NT2/D1 (cell line): ENCODE measurements at regions not wholly inside any gene's neighbourhood (a gene's known extent, or its start where the extent isn't known, plus 50 kb on each side); places are given as distances from the start of the nearest gene placed in this dataset.

ENCODE experiments used
- DNase-seq: peaks from one replicate; pipeline ENCODE4 v3.0.0-alpha.2; 2011; ENCODE audit warnings: low read depth, low spot score
- H3K27me3 ChIP-seq: 2 replicates; pipeline ENCODE4 v1.6.0; 2011; ENCODE audit warnings: mild to moderate bottlenecking; ENCODE audit not compliant: insufficient read length, insufficient read depth
- H3K36me3 ChIP-seq: 2 replicates; pipeline ENCODE4 v1.6.1; 2011; ENCODE audit warnings: mild to moderate bottlenecking, low read length, mixed read lengths; ENCODE audit not compliant: insufficient read depth, insufficient read length
- H3K4me1 ChIP-seq: 2 replicates; pipeline ENCODE4 v1.5.1; 2011; ENCODE audit not compliant: insufficient read depth, insufficient read length
- H3K4me3 ChIP-seq: 2 replicates; pipeline ENCODE4 v1.5.1; 2011; ENCODE audit warnings: low read depth; ENCODE audit not compliant: insufficient read length
- H3K9ac ChIP-seq: 2 replicates; pipeline ENCODE4 v1.6.0; 2011; ENCODE audit warnings: low read depth; ENCODE audit not compliant: insufficient read length
- H3K9me3 ChIP-seq: 2 replicates; pipeline ENCODE4 v1.5.1; 2011; ENCODE audit warnings: mild to moderate bottlenecking, low read length; ENCODE audit not compliant: insufficient read depth
- SUZ12 ChIP-seq: IDR thresholded peaks from 2 replicates; pipeline ENCODE4 v1.6.1; 2011; ENCODE audit not compliant: insufficient read length, insufficient read depth; ENCODE audit errors: extremely low read depth
- YY1 ChIP-seq: IDR thresholded peaks from 2 replicates; pipeline ENCODE4 v1.6.1; 2011; ENCODE audit not compliant: insufficient read length, insufficient read depth
- ZNF274 ChIP-seq: IDR thresholded peaks from 2 replicates; pipeline ENCODE4 v1.6.1; 2011; ENCODE audit warnings: mild to moderate bottlenecking, low read depth, low read length

GRCh38 chr6:137740091-137740755 is 126.8 kb upstream of the TNFAIP3 start:
- Histone ChIP-seq H3K9me3 (no peaks in the 10 kb centered on the region), H3K36me3 (no peaks in the 10 kb centered on the region), H3K9ac (no peak overlapping the region), H3K4me1 (no peaks in the 10 kb centered on the region), H3K27me3 (no peaks in the 10 kb centered on the region), H3K4me3 (no peak overlapping the region)
- TF ChIP-seq SUZ12, result no peak
- no peak for TF ChIP-seq YY1
- TF ChIP-seq ZNF274, result no peak
- DNase-seq, result no peak

GRCh38 chr6:137740967-137741761 is 125.9 kb upstream of the TNFAIP3 start:
- DNase-seq, result peak; percentile 6
- Histone ChIP-seq H3K9ac (no peak overlapping the region), H3K27me3 (no peaks in the 10 kb centered on the region), H3K9me3 (no peaks in the 10 kb centered on the region), H3K4me1 (no peaks in the 10 kb centered on the region), H3K36me3 (no peaks in the 10 kb centered on the region), H3K4me3 (no peak overlapping the region)
- TF ChIP-seq SUZ12 (no peak), YY1 (no peak), ZNF274 (no peak)

- Histone ChIP-seq H3K27me3 (no peaks in the 10 kb centered on the region), H3K9ac (no peak overlapping the region), H3K9me3 (no peaks in the 10 kb centered on the region), H3K36me3 (no peaks in the 10 kb centered on the region), H3K4me1 (no peaks in the 10 kb centered on the region), H3K4me3 (no peak overlapping the region)
- TF ChIP-seq SUZ12 (no peak), ZNF274 (no peak), YY1 (no peak)
- DNase-seq, result no peak
Observed at GRCh38 chr6:137743493-137743892, 123.6 kb upstream of the TNFAIP3 start.

- Histone ChIP-seq H3K9me3 (no peaks in the 10 kb centered on the region), H3K36me3 (no peaks in the 10 kb centered on the region), H3K4me1 (no peaks in the 10 kb centered on the region), H3K4me3 (no peak overlapping the region), H3K9ac (no peak overlapping the region), H3K27me3 (no peaks in the 10 kb centered on the region)
- TF ChIP-seq SUZ12 (no peak), ZNF274 (no peak), YY1 (no peak)
- DNase-seq, result no peak
Observed at GRCh38 chr6:137744877-137745276, 122.2 kb upstream of the TNFAIP3 start.

GRCh38 chr6:137745321-137745720 is 121.7 kb upstream of the TNFAIP3 start:
- Histone ChIP-seq H3K36me3 (no peaks in the 10 kb centered on the region), H3K27me3 (no peaks in the 10 kb centered on the region), H3K4me1 (no peaks in the 10 kb centered on the region), H3K4me3 (no peak overlapping the region), H3K9ac (no peak overlapping the region), H3K9me3 (no peaks in the 10 kb centered on the region)
- DNase-seq, result no peak
- TF ChIP-seq SUZ12, result no peak
- no peak for TF ChIP-seq YY1
- no peak for TF ChIP-seq ZNF274

- no peak for DNase-seq
- H3K9ac ChIP-seq, result no peak overlapping the region
- no peak for TF ChIP-seq SUZ12
- no peak for TF ChIP-seq YY1
- TF ChIP-seq ZNF274, result no peak
- H3K9me3 ChIP-seq, result no peaks in the 10 kb centered on the region
- H3K36me3 ChIP-seq, result no peaks in the 10 kb centered on the region
- no peaks in the 10 kb centered on the region for H3K4me1 ChIP-seq
- H3K4me3 ChIP-seq, result no peak overlapping the region
- no peaks in the 10 kb centered on the region for H3K27me3 ChIP-seq
Observed at GRCh38 chr6:137746264-137746663, 120.8 kb upstream of the TNFAIP3 start.

- TF ChIP-seq YY1, result no peak
- TF ChIP-seq SUZ12, result no peak
- TF ChIP-seq ZNF274, result no peak
Observed at GRCh38 chr6:137749696-137750211, 117.3 kb upstream of the TNFAIP3 start.

More at GRCh38 chr6:137749696-137750211, 117.3 kb upstream of the TNFAIP3 start:
- H3K4me1 ChIP-seq, result peaks cover 3% of the 10 kb centered on the region
- no peaks in the 10 kb centered on the region for H3K36me3 ChIP-seq
- H3K4me3 ChIP-seq, result no peak overlapping the region
- no peaks in the 10 kb centered on the region for H3K27me3 ChIP-seq
- no peak overlapping the region for H3K9ac ChIP-seq
- no peaks in the 10 kb centered on the region for H3K9me3 ChIP-seq
- no peak for DNase-seq
